ENCODE measurements at regions not wholly inside any gene's neighbourhood (a gene's known extent, or its start where the extent isn't known, plus 50 kb on each side); places are given as distances from the start of the nearest gene placed in this dataset.
"Not testable (repeated sequence)": the region's sequence is repeated elsewhere in the genome, so short reads cannot be mapped to it uniquely, and the experiment has no call there.

DNA sequence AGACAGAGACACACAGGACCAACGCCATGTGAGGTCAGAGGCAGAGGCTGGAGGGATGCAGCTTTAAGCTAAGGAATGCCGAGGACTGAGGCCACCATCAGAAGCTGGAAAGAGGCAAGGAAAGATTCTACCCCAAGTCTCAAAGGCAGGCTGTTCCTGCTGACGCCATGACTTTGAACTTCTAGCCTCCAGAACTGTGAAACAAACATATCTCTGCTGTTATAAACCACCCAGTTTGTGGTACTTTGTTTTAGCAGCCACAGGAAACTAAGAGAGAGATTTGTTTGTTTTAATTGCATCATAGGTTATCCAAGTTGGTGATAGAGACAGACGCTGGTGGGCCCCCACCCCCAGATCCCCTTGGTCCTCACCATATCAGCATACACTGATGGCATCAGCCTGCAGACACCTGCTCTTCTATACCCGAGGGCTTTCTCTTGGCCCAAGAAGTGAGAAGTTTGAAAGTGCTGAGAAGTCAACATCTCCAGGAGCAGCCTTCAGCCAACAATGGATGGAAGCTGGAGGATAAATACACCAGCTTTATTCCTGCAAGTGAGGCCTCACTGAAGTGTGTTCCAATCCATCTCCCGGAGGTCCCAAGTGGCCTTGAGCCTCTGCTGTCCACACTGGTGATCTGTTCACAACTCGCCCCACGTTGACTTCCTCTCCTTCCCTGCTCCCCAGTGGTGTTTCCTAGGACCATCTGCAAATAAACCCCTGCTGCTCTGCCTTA is 154.7 kb downstream of the BTBD3 start:
- no peak for DNase-seq (ENCODE audit: low spot score)

DNA sequence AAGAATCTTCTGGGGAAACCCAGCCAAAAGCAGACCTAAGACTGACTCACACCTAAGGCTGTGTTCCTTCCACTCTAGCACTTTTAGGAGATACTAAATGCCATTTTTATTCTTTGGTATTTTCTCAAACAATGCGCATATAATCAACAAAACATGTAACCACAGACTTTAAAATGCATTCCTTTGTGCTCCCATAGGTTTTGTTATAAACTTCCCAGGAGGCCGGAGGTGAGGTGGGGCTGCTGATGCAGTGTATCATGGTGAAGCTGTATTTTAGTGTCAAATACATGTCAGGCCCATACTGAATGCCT is 155.2 kb downstream of the BTBD3 start:
- DNase-seq (ENCODE audit: low spot score) = no peak

DNA sequence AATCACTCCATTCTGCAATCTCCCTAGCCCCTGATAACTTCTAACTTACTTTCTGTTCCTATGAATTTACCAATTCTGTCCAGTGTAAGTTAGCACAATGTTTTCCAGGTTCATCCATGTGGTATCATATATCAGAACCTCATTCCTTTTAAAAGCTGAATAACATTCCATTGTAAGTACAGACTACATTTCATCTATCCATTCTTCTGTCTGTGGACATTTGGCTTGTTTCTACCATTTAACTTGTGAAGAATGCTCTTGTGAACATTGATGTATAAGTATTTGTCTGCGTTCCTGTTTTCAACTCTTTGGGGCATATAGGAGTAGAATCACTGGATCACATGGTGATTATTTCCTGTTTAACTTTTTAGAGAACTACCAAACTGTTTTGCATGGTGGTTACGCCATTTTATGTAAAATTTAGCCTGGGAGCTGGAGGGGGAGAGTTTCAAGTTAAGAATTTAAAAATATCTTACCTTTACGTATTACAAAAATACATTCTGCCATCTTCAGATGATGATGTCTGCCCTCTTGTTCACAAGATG is 156.5 kb downstream of the BTBD3 start:
- DNase-seq (ENCODE audit: low spot score) = no peak

DNA sequence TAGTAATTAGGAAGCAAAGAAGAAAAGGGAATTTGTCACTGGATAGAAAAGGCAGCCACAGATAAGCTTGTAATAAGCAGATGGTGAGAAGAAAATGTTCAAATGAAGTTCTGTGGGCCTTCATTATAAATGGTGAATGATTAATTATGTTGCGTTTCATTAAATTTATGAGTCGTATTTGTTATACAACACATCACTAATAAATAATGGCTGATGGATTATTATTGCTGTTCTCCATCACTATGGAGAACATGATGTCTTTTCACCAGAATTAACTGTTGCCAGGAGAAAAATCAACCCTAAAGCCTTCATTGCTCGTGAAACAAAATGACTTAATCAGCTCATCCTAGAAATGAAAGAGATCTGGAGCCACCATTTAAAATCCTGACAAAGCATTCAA is 158.5 kb downstream of the BTBD3 start:
- DNase-seq (ENCODE audit: low spot score) = no peak

DNA sequence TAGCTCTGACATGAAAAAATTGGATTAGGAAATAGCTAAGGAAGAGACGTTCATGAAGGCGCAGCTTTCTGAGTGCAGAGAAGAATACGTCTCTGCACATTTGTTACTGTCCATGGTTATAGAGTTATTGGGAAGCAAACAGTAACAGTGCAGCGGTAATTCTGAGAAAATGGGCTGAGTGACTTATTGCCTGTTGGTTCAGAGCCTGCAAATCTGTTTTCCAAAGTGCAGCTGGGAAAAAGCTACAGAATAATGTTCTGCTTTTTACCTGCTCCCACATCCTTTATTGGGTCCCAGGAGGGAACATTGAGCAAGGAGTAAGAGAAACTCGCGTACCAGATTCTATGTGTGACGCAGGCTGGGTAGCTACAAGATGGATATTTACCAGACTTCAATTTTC is 160.2 kb downstream of the BTBD3 start:
- no peak for DNase-seq (ENCODE audit: low spot score)

DNA sequence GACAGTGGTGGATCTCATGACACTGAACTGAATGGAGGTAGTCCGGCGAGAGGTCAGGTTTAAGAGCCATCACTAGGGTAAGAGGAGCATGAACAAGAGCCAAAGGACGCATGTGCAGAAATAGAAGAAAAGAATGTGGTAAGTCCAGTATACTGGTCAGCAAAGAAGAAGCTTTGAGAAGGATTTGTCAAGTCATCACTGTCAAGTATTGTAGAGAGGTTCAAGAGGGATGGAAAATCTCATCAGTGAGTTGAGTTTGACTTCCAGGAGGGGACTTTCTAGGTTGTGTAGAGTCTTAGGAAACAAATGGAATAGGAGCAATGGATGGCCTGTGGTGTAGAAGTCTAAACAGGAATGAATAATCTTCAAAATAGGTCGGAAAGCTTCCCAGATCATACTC is 161.8 kb downstream of the BTBD3 start:
- DNase-seq (ENCODE audit: low spot score) = no peak

DNA sequence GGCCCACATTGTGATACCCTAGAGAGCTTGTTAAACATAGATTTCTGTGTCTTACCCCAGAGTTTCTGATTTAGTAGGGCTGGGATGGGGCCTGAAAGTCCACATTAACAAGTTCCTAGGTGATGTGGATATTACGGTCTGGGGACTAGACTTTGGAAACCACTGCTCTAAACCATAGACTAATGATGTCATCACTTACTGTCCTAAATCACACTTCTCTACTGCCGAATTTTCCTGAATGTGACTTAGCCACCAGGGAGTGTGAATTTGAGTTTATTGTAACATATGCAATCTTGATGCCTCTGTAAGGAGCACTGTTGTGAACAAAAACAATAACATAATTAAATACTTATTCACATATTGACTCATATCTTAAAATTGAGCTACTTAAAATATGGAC is 165.6 kb downstream of the BTBD3 start:
- DNase-seq (ENCODE audit: low spot score) = no peak

DNA sequence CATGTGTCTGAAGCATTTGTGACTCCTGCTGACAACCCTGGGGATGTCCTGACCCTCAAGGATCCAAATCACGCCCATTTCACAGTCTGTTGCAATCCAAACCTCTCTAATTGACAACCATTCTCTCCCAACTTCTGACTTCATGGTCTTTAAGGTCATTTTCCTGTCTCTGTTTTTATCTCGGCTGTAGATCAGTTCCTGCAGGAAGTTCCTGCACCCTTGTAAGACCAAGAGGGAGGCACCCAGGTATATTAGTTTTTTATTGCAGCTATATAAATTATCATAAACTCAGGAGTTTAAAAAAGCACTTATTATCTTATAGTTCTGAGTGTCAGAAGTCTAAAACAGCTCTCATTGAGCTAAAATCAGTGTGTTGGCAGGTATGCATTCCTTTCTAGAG is 166.8 kb downstream of the BTBD3 start:
- no peak for DNase-seq (ENCODE audit: low spot score)

DNA sequence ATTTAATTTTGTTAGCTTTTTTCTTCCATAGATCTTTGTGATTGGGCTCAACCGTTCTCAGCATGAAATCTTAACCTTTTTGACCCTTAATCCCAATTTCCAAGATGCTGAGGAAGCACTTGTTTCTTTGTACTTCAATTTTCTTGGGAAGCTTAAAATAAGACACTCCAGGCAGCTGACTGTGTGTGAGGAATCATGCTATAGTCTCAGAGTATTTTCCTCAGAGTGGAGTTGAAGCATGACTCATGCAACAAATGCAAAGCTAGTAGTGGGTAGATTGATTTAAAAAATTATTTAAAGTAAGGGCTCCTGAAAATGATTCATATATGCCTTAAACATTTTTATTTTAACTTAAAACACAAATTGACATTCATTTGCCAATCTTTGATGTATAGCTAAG is 168.7 kb downstream of the BTBD3 start:
- DNase-seq (ENCODE audit: low spot score) = no peak

DNA sequence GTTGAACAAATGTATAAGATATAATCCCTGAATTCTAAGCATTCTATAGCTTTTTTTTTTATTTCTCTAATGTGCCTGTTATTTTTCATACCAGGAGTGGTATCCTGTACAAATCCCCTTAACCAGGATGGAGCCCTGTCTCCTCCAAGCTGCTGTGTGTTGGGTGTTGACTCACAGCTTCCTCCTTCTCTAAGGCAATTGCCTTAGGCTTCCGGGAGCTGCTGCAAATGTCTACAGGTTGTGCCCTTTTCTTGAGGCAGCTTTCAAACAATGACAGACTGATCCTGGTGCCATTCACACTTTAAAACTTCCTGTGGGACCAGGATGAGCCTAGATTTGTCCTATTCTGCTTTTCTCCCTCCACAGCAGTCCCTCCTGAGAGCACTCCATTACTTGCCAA is 173.2 kb downstream of the BTBD3 start:
- no peak for DNase-seq (ENCODE audit: low spot score)

DNA sequence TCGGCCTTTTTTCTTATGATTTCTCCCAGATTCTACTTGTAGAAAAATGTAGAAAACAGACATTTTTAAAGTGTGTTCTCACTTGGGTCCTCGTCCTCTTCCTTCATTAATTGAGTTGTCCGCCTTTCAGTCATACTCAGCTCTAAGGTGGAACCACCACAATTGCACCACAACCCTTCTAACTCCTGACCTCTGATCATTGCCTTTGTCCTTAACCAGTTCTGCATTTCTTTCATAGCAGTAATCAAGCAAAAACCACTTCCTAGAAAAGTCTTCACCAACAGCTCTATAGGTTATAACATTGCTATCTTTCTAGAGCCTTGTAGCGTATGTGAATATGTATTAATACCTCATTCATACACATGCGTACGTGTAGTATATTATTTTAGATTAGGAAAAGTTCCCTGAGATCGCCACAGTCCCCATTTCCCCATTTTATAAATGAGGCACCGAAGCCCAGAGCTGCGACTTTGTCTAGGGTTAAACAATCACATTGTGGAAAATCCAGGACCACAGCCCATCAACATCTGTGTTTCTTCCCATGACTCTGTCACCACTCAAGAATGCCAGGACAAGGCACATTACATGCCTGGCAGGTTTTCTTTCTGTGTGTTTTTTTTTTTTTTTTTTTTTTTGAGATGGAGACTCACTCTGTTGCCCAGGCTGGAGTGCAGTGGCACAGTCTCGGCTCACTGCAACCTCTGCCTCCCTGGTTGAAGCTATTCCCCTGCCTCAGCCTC is 175.5 kb downstream of the BTBD3 start:
- no peak for DNase-seq (ENCODE audit: low spot score)

DNA sequence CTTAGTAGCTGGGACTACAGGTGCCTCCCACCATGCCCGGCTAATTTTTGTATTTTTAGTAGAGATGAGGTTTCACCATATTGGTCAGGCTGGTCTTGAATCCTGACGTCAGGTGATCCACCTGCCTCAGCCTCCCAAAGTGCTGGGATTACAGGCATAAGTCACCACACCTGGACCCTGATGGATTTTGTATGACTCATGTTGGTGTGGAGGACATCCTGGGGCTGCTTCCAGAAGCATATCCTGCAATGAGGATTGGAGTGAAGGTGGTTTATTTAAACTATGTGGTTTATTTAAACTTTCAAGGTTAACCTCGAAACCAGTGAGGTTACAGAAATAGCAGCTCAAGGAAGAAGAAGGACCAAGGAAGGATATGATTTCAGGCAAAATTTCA is 176.1 kb downstream of the BTBD3 start:
- DNase-seq (ENCODE audit: low spot score) = not testable (repeated sequence)

DNA sequence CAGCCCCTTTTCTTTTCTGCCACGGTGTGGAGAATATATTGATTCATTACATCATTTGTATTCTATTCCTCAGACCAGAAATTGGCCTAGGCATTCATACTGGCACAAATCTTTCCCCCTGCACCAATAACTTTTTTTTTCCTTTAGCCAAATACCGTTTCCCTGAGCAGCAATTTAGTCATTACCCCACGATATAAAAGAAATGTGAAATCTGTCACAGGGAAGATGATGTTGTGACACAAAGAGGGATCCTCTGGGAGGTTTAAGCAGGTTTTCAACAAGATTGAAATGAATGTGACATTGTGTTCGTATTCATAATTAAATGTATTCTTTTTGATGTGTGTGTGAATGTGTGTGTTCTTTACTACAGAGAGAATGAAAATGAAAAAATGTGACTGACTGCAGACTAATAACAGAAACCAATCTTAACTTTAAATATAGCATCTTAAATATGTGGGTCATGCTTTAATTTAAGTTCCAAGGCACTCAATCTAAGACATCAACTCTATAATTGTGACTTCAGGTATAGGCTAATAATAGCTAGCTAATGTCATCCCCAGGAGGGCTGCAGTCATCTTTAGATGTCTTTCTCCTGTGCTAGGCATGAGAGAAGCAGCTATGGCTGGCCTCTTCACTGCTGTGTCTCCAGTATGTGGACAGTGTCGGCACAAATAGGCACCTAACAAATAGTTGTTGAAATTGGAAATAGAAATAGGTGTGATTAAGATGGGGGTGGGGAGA is 177.7 kb downstream of the BTBD3 start:
- DNase-seq (ENCODE audit: low spot score) = no peak

DNA sequence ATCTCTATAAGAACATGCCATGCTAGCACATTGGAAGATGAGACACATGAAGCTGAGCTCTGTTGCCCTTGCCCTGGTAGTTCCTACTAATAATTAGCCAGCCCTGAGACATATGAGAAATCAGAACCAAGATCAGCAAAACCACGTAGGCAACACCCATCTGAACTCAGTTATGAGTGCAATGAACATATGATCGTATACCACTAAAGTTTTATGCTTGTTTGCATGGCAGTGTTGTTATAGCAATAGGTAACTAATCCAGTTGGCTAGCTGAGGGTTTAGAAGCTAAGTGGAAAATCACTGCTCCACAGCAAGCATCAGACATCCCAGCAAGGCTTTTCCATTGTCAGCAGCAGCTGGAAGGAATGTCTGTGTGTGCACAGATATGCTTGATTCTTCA is 180.7 kb downstream of the BTBD3 start:
- DNase-seq (ENCODE audit: low spot score) = no peak

DNA sequence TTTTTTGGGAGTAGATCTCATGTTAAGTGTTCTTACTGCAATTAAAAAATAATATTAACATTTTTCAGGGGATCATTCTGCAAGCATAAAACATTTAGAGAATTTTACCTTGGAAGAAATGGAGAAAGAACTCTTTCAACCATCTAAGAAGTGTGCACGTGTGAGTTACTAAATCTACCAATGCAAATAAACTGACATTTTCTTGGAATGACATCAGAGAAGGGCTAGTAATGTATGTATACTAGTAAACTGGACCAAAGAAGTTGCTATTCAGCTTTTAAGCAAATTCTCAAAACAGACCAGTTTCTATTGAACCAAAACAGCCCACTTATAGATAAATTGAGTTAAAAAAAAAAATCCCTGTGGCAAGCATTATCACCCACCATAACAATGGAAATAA is 191.2 kb downstream of the BTBD3 start:
- DNase-seq (ENCODE audit: low spot score) = no peak

DNA sequence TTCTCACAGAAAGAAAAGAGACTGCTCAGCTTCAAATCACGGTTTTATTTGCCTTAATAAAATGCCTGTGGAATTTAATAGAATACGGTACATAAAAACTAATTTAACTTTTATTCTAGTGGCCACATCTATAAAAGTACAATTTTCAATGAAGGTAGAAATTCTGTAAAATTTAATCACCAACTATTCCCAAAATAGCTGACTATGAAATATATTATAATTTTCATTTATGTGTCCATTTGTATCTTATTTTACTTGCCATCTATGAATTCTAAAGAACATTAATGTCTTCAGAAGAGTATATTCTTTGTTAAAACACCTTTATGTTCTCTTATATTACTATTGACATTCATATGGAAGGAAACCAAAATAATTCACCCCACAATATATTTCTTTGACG is 192.6 kb downstream of the BTBD3 start:
- no peak for DNase-seq (ENCODE audit: low spot score)

DNA sequence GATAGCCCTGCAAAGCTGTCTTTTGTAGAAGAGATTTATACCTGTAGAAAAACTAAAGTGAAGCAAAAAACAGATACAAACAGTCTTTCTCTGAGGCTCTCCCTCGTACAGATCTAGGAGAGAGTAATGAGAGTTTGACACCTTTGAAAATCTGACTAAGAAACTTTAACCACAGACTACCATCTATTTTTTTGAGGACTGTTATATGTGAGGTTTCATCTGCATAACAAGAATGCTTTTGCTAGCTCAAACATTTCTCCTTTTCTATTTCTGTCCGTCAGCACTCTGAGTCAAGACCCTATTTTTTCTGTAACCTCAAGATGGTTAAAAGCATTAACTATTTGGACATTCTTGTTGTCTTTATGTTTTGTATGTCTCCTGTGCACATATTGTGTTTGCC is 193.0 kb downstream of the BTBD3 start:
- DNase-seq (ENCODE audit: low spot score) = no peak

DNA sequence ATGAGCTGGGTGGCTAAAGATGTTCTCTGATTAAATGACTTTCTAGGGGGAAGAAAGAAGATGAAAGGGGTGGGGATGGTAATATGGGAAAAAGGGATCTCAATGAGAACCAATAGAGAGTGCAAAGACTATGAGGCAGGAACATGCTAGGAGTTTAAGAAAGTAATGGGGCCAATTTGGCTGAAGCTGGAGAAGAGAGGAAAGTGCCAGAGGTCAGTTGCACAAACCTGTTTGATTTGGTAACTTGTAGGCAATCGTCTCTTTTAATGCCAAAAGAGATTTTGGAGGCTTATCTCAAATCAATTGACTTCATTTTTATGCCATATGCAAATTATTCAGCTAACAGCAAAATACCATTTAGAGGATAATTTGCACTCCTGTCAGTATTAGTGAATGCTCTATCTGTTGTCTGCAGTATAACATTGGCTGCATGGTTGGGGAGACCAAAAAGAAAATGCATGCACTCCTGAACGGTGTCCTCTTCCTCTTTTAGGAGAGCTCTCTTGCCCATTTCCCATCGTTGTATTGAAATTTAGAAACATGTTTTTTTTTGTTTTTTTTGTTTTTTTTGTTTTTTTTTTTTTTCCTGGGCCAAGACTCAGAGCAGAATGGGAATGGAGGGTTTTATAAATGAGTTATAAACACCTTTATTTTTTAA is 193.9 kb downstream of the BTBD3 start:
- DNase-seq (ENCODE audit: low spot score) = no peak

DNA sequence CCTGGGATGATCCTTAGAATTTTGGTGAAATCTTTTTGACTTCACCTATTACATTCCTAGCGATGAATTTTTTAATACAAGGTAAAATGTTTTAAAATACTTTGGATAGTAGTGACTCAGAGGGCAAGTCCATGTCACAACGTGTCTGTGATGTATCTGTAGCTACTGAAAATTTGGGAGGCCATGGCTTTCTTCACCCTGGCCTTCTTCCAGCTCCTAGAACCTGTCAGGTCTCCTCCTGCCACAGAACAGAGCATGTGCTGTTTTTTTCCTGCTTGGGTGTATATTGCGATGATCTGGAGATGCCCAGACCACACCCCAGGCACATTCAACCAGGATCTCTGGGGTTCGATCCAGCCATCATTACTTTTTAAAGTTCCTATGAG is 194.4 kb downstream of the BTBD3 start:
- DNase-seq (ENCODE audit: low spot score) = no peak

DNA sequence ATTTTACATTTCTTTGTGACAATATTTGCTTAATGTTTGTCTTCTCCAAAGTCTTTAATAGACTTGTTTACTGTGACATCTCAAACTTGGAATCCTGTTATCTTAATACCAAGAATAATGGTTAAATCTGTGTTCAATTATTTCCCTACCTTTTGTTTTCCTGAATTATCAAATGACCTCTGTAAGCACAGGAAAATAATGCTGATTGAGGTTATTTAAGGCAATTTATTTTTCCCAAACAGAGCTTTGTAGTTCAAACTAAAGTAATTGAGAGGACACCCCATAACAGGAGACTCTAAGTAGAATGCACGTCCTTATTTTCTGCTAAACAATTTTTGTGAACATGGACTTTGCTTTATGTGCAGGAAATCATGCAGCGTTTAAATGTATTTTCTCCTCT is 195.0 kb downstream of the BTBD3 start:
- DNase-seq (ENCODE audit: low spot score) = no peak

DNA sequence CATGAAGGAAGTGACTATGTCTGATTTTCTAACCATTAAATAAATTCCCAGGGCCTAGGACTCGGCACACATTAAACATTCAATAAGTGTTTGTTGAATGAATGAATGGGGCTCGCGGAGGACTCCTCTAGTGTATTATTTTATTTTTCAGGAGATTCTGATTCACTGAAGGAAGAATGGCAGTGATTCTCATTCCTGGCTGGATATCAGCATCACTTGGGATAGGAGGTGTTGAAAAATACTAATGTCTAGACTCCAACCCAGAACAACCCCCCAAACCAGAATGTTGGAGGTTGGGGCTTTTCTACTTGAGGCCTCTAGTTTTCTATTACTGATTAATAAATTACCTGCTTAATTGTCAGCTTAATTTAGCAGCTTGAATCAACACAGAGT is 195.4 kb downstream of the BTBD3 start:
- DNase-seq (ENCODE audit: low spot score) = no peak

All from ureter (tissue), 1 donor.